ENCODE measurements at regions not wholly inside any gene's neighbourhood (a gene's known extent, or its start where the extent isn't known, plus 50 kb on each side); places are given as distances from the start of the nearest gene placed in this dataset.

- Histone ChIP-seq H4K20me1 (ENCODE audit: control insufficient read depth, insufficient read depth, low read length, poor library complexity, severe bottlenecking) (no peaks in the 10 kb centered on the region), H3K4me2 (replicated peaks; ENCODE audit: low read depth, low read length, poor library complexity, severe bottlenecking) (no peak overlapping the region), H3K27me3 (replicated peaks in 1 of 4; ENCODE audit: control extremely low read depth in 1 of 4, control insufficient read depth in 3 of 4, insufficient read depth in 4 of 4, low read length in 3 of 4) (no peaks in the 10 kb centered on the region), H3K9ac (ENCODE audit: low read length) (no peak overlapping the region), H3K27ac (ENCODE audit: low read length in 2 of 2) (no peak overlapping the region), H3K9me3 (ENCODE audit: control extremely low read depth in 1 of 3, control insufficient read depth in 2 of 3, insufficient read depth in 1 of 3, low read length in 2 of 3) (no peaks in the 10 kb centered on the region), H3K4me1 (ENCODE audit: control insufficient read depth in 2 of 2, insufficient read depth in 2 of 2, low read length in 2 of 2) (no peaks in the 10 kb centered on the region), H3K36me3 (replicated peaks in 1 of 2; ENCODE audit: control extremely low read depth in 1 of 2, control insufficient read depth in 1 of 2, extremely low read depth in 1 of 2, insufficient read depth in 2 of 2, low read length in 1 of 2) (no peaks in the 10 kb centered on the region), H2AFZ (ENCODE audit: insufficient read depth, low read depth, low read length, poor library complexity, severe bottlenecking) (no peak overlapping the region), H3K79me2 (ENCODE audit: control insufficient read depth, insufficient read depth, low read length) (no peaks in the 10 kb centered on the region), H3K4me3 (ENCODE audit: control extremely low read depth in 1 of 5, extremely low read depth in 1 of 5, insufficient read depth in 1 of 5, low read depth in 2 of 5, low read length in 4 of 5) (no peak overlapping the region)
- H3K4me3 Mint-ChIP-seq, result no peak overlapping the region
- ChIA-PET CTCF (interaction anchor here (0.6 kb wide), 1 partner anchor 14 kb away, joined by 4 read pairs; no protein-coding TSS in a partner anchor), POLR2A (no interaction called here)
- H3K27ac Mint-ChIP-seq, result no peak overlapping the region
- no peak for ATAC-seq (ENCODE audit: low read depth)
- intact Hi-C loops (cut with micrococcal nuclease), result no loop called here
- WGBS (ENCODE audit: insufficient coverage), result no CpG with 5 or more reads among the region's 2 CpGs
- H3K4me1 Mint-ChIP-seq, result no peaks in the 10 kb centered on the region
- no peak for TF ChIP-seq EZH2 (IDR thresholded peaks at IDR 0.05; ENCODE audit: borderline replicate concordance, insufficient read depth, low read depth, low read length, poor library complexity, severe bottlenecking)
- TF ChIP-seq, protein P1, sequence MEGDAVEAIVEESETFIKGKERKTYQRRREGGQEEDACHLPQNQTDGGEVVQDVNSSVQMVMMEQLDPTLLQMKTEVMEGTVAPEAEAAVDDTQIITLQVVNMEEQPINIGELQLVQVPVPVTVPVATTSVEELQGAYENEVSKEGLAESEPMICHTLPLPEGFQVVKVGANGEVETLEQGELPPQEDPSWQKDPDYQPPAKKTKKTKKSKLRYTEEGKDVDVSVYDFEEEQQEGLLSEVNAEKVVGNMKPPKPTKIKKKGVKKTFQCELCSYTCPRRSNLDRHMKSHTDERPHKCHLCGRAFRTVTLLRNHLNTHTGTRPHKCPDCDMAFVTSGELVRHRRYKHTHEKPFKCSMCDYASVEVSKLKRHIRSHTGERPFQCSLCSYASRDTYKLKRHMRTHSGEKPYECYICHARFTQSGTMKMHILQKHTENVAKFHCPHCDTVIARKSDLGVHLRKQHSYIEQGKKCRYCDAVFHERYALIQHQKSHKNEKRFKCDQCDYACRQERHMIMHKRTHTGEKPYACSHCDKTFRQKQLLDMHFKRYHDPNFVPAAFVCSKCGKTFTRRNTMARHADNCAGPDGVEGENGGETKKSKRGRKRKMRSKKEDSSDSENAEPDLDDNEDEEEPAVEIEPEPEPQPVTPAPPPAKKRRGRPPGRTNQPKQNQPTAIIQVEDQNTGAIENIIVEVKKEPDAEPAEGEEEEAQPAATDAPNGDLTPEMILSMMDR (IDR thresholded peaks at IDR 0.05), result no peak
- DNase-seq, result no peak
- peaks cover 4% of the 10 kb centered on the region for H3K27me3 Mint-ChIP-seq
- no peaks in the 10 kb centered on the region for H3K9me3 Mint-ChIP-seq (ENCODE audit: insufficient read depth)
These were observed 603.1 kb downstream of the ETNK1 start for GRCh38 chr12:23228101-23228500.

DNA sequence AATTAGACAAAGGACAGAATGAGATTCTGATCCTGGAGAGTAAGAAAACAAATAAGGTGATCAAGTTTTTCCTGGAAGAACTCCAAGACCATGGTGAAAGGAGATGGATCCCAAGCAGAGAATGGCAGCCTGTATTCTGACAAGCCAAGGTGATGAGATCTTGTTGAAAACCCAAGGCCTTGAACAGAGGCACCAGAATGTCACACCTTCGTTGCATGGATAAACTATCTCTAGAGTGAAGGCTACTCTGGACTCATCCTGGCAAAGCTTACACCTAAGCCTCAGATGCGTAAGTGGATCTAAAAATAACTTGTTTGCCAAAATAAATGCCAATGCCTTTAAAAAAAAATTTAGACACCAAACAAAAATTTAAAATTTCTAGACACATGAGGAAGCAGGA is 605.9 kb downstream of the ETNK1 start:
- Histone ChIP-seq H3K27ac (ENCODE audit: low read length in 2 of 2) (no peak overlapping the region), H3K9me3 (ENCODE audit: control extremely low read depth in 1 of 3, control insufficient read depth in 2 of 3, insufficient read depth in 1 of 3, low read length in 2 of 3) (no peaks in the 10 kb centered on the region), H4K20me1 (ENCODE audit: control insufficient read depth, insufficient read depth, low read length, poor library complexity, severe bottlenecking) (no peaks in the 10 kb centered on the region), H3K4me1 (ENCODE audit: control insufficient read depth in 2 of 2, insufficient read depth in 2 of 2, low read length in 2 of 2) (no peaks in the 10 kb centered on the region), H3K79me2 (ENCODE audit: control insufficient read depth, insufficient read depth, low read length) (no peaks in the 10 kb centered on the region), H3K36me3 (replicated peaks in 1 of 2; ENCODE audit: control extremely low read depth in 1 of 2, control insufficient read depth in 1 of 2, extremely low read depth in 1 of 2, insufficient read depth in 2 of 2, low read length in 1 of 2) (no peaks in the 10 kb centered on the region), H3K4me3 (ENCODE audit: control extremely low read depth in 1 of 5, extremely low read depth in 1 of 5, insufficient read depth in 1 of 5, low read depth in 2 of 5, low read length in 4 of 5) (no peak overlapping the region), H2AFZ (ENCODE audit: insufficient read depth, low read depth, low read length, poor library complexity, severe bottlenecking) (no peak overlapping the region), H3K9ac (ENCODE audit: low read length) (no peak overlapping the region), H3K27me3 (replicated peaks in 1 of 4; ENCODE audit: control extremely low read depth in 1 of 4, control insufficient read depth in 3 of 4, insufficient read depth in 4 of 4, low read length in 3 of 4) (no peaks in the 10 kb centered on the region), H3K4me2 (replicated peaks; ENCODE audit: low read depth, low read length, poor library complexity, severe bottlenecking) (no peak overlapping the region)
- CTCF ChIA-PET, result no interaction called here
- no peak for TF ChIP-seq EZH2 (IDR thresholded peaks at IDR 0.05; ENCODE audit: borderline replicate concordance, insufficient read depth, low read depth, low read length, poor library complexity, severe bottlenecking)
- TF ChIP-seq, protein P1 (IDR thresholded peaks at IDR 0.05), result no peak
- POLR2A ChIA-PET, result no interaction called here
- no peak overlapping the region for H3K4me3 Mint-ChIP-seq
- no peak overlapping the region for H3K27ac Mint-ChIP-seq
- DNase-seq (no peak), ATAC-seq (ENCODE audit: low read depth) (no peak)
- 78% methylated on average over 2 of the region's 2 CpGs for WGBS (ENCODE audit: insufficient coverage)
- intact Hi-C loops (cut with micrococcal nuclease), result no loop called here
- H3K4me1 Mint-ChIP-seq, result no peaks in the 10 kb centered on the region
- H3K27me3 Mint-ChIP-seq, result peaks cover 4% of the 10 kb centered on the region
- no peaks in the 10 kb centered on the region for H3K9me3 Mint-ChIP-seq (ENCODE audit: insufficient read depth)

All from B cell (primary cell).